Mucosa of descending colon (tissue), 3 donors: ENCODE measurements at regions not wholly inside any gene's neighbourhood (a gene's known extent, or its start where the extent isn't known, plus 50 kb on each side); places are given as distances from the start of the nearest gene placed in this dataset.

Source experiments
- ATAC-seq: fragments of 200-7000 bp; cut with Tn5 transposase; one replicate; pipeline ENCODE4 v1.9.1; 2020; ENCODE audit warnings: mild to moderate bottlenecking, moderate library complexity
- DNase-seq, 3 donors: peaks; one replicate each; pipeline ENCODE4 v3.0.0-alpha.2; 2020
- H3K36me3 ChIP-seq: fragments of 200-600 bp; one replicate; pipeline ENCODE4 v1.8.0; 2021; ENCODE audit warnings: low read depth, mild to moderate bottlenecking
- H3K4me1 ChIP-seq: fragments of 200-600 bp; one replicate; pipeline ENCODE4 v1.8.0; 2021; ENCODE audit warnings: low read depth, mild to moderate bottlenecking
- H3K4me3 ChIP-seq: fragments of 200-600 bp; one replicate; pipeline ENCODE4 v1.8.0; 2021; ENCODE audit warnings: mild to moderate bottlenecking
- H3K9me3 ChIP-seq: fragments of 200-600 bp; one replicate; pipeline ENCODE4 v1.8.0; 2021; ENCODE audit warnings: mild to moderate bottlenecking
- CTCF ChIP-seq: fragments of 200-600 bp; IDR thresholded peaks from one replicate; pipeline ENCODE4 v1.8.0; 2022; ENCODE audit warnings: antibody characterized with exemption, mild to moderate bottlenecking
- intact Hi-C, 2 donors: fragments of 100-400 bp; cut with DNase I in 1 of 2; cut with micrococcal nuclease in 1 of 2; formaldehyde crosslinking; loops; one replicate each; pipeline versions ENCODE4 v1.11.0 to v1.11.1; 2022; cut with DNase I, micrococcal nuclease
- donor health status: DM: no; HTN: no; CAD: no; lungs with moderate emphysema.
- donor health status: DM: no; HTN: no; CAD: no.
- donor health status: DM: no; HTN: yes; CAD: no.

DNA sequence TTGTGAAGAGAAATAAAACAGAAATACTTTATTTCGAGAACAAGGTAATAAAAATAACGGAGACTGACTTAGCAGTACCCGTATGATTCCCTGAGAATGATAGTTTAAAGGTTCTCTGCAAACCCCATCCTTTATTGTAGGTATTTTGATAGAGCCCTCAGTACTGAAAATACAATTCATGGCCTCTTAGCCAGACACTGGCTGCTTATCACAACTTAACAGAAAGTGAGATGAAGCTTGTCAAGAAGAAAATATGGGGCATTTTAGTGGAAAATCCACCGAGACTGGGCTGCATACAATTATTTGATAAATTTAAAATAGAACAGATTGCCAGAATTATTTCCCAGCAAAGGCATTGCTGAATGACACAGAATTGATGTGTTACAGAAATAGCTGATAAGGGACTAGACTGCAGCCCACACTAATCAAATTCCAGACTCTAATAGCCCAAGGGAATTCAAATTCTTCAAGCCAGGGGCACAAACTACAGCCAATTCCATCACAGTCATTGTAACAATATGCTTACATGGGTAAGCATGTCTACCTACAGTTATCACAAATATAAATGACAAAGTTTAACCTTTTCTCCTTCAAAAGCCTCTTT, 521.9 kb downstream of the PLOD2 start:
- intact Hi-C loops = no loop called here
- no peak for TF ChIP-seq CTCF
- Histone ChIP-seq H3K9me3 (peaks cover 2% of the 10 kb centered on the region), H3K4me1 (no peaks in the 10 kb centered on the region), H3K4me3 (no peak overlapping the region), H3K36me3 (no peaks in the 10 kb centered on the region)
- DNase-seq (no peak), ATAC-seq (no peak)

DNA sequence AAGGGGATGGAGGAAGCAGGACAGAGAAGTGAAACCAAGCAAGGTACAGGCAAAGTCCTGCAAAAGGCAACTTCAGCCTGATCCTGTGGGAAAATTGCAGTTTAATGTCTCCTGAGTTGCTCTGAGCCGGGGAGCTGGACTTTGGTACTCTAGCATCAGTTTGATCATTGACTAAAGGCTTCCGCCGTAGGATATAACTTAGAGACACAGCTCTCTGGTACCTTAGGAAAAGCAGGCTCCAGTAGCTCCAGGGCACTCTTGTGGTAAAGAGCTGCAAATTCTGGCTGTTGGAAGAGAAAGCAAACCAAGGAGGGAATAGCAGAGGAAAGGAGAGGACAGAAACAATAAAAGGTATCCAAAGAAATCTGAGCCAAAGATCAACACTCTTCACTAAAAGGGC, 521.1 kb downstream of the PLOD2 start:
- intact Hi-C loops = no loop called here
- ATAC-seq (no peak), DNase-seq (no peak)
- TF ChIP-seq CTCF = no peak
- H3K4me3 ChIP-seq = no peak overlapping the region
- H3K9me3 ChIP-seq = peaks cover 2% of the 10 kb centered on the region
- no peaks in the 10 kb centered on the region for H3K36me3 ChIP-seq
- no peaks in the 10 kb centered on the region for H3K4me1 ChIP-seq

DNA sequence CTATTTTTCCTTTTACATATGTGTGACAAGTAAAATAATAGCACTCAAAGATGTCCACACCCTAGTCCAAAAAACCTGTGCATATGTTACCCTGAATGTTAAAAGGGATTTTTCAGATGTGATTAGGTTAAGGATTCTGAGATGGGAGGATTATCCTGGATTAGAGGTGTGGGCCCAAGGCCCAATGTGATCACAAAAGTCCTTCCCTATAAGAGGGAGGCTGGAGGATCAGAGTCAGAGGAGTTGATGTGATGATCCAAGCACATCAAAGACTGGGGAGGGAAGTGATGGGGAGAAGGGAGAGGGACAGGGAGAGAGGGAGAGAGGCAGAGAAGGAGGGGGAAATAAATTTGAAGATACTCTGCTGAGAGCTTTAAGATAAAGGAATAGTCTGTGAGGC, 512.6 kb downstream of the PLOD2 start:
- Histone ChIP-seq H3K9me3 (no peaks in the 10 kb centered on the region), H3K4me3 (no peak overlapping the region), H3K36me3 (no peaks in the 10 kb centered on the region), H3K4me1 (no peaks in the 10 kb centered on the region)
- TF ChIP-seq CTCF = no peak
- ATAC-seq (no peak), DNase-seq (no peak)
- intact Hi-C loops = no loop called here

DNA sequence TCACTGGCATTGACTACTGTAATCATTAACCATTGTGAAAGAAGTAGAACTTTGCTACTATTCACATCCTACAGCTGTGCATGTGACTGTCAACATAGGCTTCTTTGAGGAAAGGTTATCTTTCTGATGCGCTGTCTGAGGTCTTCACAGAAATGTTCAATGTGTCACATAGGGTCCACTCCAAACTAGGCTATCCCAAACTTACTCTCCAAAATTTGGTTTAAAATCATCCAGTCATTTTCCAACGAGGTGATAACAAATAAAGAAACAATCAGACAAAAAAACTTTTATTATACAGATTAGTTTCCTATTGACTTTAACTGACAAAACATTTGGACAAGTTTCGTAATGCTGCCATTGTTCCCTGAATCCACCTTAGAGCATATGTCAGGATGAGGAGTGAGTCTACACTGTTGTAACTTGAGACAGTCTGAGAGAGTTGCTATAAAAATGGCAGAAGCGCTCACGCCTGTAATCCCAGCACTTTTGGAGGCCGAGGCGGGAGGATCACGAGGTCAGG, 511.6 kb downstream of the PLOD2 start:
- no peak for TF ChIP-seq CTCF
- intact Hi-C loops = no loop called here
- H3K9me3 ChIP-seq = no peaks in the 10 kb centered on the region
- DNase-seq = no peak
- H3K4me1 ChIP-seq = no peaks in the 10 kb centered on the region
- no peak overlapping the region for H3K4me3 ChIP-seq
- no peak for ATAC-seq
- H3K36me3 ChIP-seq = no peaks in the 10 kb centered on the region

DNA sequence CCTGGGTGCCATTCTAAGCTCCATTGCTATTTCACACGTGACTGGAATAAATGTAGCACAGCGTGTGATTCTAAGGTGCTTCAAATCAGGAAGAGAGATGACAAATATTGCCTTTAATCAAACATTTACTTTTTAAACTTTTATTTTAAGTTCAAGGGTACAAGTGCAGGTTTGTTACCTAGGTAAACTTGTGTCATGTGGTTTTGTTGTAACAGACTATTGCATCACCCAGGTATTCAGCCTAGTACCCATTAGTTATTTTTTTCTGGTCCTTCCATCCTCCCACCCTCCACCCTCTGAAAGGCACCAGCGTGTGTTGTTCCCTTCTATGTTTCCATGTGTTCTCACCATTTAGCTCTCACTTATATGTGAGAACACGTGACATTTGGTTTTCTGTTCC, 510.8 kb downstream of the PLOD2 start:
- no peak overlapping the region for H3K4me3 ChIP-seq
- no peaks in the 10 kb centered on the region for H3K9me3 ChIP-seq
- TF ChIP-seq CTCF = no peak
- no peaks in the 10 kb centered on the region for H3K4me1 ChIP-seq
- intact Hi-C loops = no loop called here
- no peaks in the 10 kb centered on the region for H3K36me3 ChIP-seq
- DNase-seq = no peak
- no peak for ATAC-seq

DNA sequence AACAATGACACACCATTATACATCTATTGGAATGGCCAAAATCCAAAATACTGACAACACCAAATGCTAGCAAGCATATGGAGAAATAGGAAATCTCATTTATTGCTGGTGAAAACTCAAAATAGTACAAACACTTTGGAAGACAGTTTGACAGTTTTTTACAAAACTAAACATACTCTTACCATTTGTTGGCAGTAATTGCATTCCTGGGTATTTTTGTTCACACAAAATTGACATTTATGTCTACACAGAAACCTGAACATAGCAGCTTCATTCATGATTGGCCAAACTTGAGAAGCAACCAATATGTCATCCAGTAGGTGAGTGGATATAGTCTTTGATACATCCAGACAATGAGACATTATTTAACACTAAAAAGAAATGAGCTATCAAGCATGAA, 489.9 kb downstream of the PLOD2 start:
- Histone ChIP-seq H3K4me1 (no peaks in the 10 kb centered on the region), H3K36me3 (no peaks in the 10 kb centered on the region), H3K9me3 (no peaks in the 10 kb centered on the region), H3K4me3 (no peak overlapping the region)
- DNase-seq (no peak), ATAC-seq (no peak)
- intact Hi-C loops = no loop called here
- TF ChIP-seq CTCF = no peak
